Islet of Langerhans (tissue), 1 donor: ENCODE measurements at regions not wholly inside any gene's neighbourhood (a gene's known extent, or its start where the extent isn't known, plus 50 kb on each side); places are given as distances from the start of the nearest gene placed in this dataset.
A peak's percentile ranks its signal among the peaks of the same experiment; 100 is the strongest.

Source experiments
- FAIRE-seq: peaks from one replicate; lab custom pipeline; 2011; peaks lifted over from hg19 to GRCh38; lab: Jason Lieb, UNC

DNA sequence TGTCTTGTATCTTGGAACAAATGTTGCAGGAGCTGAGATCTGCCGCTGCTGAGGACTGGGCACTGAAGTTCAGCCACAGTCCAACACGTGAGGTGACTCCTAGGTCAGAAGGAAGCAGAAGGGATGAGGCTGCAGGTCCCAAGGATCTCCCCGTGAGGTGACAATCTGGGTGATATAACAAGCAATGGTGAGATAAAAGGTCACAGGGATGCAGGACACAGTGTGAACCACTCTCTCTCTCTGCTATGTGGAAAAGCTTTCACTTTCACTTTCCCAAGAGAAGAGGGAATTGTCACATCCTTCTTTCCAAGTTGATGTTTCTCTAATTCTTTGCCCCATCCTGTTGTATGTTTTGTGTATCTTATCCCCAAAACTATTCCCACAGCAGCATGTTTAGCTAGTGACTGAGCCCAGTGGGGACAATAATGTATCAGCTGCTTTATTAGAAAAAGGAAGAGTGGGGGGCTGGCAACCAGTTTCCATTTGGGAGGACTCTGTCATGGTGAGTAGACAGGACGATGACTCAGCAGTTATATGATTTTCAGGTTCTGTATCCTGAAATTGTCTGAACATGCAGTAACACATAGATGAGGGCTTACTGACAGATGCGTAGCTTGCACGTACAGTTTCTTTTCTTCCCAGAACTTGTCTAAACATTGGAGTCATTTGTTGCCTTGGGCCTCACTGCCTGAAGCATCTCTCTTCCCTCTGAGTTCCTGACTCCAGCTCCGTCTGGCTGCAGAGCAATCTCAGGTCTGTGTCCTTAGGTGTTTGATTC lies 1415.8 kb upstream of the TENM3 start:
- no peak for FAIRE-seq

DNA sequence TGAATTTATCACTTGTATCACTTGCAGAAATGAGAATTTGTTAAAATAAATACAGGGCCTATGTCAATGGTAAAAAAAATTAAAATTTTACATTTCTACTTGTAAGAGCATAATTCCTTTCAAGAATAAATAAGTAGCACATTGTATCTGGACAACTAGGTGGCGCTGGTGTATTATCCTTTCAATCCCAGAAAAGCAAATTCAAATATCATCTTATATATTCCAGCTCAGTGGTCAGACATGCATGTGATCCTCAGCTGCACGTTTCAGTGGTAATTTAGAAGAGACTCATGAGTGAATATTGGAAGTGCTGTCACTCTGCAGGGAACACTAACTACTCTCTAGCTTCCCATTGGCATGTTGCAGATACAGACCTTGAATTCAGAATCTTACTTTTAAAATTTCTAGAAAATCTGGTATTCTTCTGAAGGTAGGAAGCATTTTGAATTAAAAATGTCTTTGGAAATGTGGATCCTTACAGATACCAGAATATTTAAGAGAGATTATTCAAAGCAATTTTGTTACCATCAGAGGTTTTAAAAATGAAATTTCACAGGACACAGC lies 1414.7 kb upstream of the TENM3 start:
- peak; percentile 98 for FAIRE-seq

DNA sequence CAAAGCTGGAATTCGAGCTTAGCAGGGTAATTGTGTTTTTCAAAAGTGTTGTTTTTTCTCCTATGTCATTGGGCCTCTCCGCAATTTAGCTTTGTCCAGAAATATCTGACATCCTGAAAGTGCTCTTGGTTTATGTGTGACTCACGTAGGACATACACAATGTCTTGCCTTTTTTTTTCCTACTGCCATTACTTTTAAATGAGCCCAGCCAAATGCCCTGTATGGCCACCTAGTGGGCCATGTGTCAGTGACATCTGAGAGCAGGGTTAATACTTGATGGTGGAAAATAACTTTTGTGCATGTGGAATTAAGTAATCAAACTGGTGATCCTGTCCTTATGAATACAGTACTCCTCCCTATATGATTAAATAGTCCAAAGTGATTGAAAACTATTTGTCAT lies 1411.1 kb upstream of the TENM3 start:
- FAIRE-seq: no peak

DNA sequence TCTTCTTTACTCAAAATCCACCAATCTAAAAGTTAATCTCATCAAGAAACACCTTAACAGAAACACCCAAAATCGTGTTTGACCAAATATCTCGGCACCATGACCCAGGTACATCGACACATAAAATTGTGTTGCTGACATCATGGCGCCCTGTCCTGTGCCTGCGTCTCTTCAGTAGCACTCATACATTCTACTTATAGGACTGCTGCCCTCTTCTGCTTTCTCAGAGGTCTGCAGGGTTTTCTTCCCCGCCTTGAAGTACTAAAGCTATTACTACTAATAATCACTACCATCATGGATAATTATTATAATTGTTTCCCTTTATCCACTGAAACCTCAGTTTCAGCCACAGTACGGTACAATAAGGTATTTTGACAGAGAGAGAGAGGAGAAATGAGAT lies 1403.1 kb upstream of the TENM3 start:
- FAIRE-seq: no peak

DNA sequence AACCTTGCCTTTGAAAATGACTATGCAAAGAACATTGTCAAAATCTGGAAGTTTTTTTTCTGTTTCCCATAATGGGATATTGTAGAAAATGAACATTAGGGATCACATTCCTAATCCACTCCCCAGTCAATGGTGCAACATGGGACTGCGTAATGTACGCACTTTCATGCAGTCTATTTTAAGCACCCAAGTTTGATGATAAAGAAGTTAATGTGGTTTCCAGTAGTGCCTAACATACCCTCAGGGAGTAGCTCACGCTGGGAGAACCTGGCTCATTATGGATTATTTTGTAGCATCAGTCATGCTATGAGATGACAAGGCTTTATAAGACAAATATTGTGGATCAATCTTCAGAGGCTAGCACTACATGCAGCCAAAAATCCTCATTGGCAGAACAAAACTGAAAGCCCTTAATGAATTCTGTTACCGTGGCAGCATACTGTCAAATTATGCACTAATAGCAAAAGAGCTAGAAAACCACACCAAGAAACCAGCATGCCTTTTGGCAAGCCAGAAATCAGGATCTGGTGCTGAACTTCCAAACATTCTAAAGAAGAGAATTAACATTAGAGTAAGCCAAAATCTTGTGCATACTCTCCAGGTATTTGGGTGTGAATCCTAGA lies 1392.8 kb upstream of the TENM3 start:
- FAIRE-seq: no peak

DNA sequence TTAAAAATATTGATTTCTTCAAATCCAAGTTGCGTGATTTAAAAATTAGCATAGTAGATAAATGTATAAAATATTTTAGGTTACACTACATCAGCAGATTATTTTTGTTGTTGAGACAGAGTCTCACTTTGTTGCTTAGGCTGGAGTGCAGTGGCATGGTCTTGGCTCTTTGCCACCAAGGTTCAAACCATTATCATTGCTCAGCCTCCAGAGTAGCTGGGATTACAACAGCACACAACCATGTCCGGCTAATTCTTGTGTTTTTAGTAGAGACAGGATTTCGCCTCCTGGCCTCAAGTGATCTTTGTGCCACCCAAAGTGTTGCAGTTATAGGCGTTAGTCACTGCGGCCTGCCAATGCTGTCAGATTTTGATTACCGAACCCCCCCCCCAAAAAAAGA lies 1390.5 kb upstream of the TENM3 start:
- no peak for FAIRE-seq

DNA sequence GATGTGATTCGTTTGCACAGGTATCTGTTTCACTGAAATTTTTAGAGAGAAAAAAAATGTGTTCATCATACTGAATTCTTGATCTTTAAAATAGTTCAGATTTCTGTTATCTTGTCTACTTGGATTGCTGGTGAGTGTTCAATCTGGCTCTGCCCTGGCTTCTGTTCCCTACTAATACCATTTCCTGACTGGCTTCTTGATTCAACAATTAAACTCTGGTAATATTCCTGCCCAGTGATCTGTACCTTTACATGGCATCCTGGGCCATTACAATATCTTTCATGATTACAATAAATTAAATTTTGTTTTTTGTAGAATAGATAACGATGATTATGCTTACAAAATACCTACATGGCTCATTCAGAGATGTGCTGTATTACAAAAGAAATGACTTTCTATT lies 1388.0 kb upstream of the TENM3 start:
- FAIRE-seq: no peak

DNA sequence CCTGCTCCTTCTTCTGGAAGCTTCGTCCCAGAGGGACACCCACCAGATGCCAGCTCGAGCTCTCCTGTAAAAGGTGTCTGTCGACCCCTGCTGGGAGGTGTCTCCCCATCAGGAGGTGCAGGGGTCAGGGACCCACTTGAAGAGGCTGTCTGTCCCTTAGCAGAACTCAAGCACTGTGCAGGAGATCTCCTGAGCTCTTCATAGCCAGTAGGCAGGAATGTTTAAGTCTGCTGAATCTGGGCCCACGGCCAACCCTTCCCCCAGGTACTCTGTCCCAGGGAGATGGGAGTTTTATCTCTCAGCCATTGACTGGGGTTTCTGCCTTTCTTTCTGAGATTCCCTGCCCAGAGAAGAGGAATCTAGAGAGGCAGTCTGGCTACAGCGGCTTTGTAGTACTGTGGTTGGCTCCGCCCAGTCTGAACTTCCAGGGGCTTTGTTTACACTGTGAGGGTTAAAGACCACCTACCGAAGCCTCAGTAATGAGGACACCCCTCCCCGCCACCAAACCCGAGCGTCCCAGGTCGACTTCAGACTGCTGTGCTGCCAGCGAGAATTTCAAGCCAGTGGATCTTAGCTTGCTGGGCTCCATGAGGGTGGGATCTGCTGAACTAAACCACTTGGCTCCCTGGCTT lies 1383.0 kb upstream of the TENM3 start:
- FAIRE-seq: no peak

DNA sequence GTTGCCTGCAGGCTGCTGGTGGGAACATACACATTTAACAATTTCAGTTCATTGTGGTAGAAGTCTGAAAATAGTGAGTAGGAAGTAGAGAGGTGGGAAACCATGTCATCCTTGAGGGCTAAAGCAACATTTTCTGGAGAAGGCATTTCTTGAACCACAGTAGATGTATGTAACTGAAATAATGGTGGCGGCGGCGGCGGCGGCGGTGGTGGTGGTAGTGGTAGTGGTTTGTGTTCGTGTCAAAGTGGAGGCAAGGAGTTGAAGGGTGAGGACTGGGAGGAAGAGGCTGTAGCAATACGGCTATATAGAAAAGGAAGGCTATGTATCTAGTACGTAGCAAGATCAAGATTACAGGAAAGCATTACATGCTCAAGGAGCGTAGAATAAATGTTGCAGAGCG lies 1381.6 kb upstream of the TENM3 start:
- FAIRE-seq: no peak

DNA sequence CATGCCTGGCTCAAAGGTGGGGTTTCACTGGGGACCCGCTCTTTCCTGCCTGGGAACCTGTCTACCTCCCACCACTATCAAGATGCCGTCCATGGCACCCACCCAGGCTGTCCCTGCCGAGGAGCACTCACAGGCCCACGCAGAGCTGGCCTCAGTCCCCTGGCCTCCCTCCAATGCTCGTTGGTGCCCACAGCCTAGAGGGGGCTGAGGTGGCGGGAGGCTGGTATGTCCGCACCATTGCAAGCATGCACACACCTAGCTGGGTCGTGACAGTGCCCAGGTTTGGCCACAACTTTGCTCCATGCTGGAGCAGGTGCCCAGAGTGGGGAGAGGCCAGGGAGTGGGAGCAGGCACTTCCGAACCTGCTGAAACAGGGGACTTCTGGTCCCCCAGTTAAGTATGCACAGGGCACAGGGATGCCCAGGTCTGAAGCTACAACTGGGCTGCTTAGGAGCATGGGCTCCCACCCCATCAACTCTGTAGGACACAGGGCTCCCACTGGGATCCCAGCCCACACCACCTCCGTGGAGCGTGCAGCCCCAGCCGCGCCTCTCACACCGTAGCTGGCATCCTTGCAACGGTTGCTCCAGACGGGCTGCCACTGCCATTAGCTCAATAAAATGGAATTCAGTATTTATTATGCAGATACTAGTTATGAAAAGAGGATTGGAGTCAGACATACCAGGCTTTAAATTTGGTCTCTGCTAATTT lies 1376.1 kb upstream of the TENM3 start:
- FAIRE-seq: no peak

DNA sequence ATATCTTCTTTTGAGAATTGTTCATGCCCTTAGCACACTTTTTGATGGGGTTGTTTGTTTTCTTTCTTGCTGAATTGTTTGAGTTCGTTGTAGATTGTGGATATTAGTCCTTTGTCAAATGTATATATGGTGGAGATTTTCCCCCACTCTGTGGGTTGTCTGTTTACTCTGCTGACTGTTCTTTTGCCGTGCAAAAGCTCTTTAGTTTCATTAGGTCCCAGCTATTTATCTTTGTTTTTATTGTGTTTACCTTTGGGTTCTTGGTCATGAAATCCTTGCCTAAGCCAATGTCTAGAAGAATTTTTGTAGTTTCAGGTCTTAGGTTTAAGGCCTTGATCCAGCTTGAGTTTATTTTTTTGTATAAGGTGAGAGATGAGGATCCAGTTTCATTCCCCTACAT lies 1372.6 kb upstream of the TENM3 start:
- FAIRE-seq: no peak

DNA sequence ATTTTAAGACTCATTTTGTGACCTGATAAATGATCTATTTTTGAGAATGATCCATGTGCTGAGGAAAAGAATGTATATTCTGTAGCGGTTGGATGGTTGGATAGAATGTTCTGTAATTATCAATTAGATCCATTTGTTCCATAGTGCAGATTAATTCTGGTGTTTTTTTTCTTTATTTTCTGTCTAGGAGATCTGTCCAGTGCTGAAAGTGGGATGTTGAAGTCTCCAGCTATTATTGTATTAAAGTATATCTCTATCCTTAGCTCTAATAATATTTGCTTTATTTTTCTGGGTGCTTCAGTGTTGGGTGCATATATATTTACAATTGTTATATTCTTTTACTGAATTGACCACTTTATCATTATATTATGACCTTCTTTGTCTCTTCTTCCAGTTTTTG lies 1344.9 kb upstream of the TENM3 start:
- FAIRE-seq: no peak

DNA sequence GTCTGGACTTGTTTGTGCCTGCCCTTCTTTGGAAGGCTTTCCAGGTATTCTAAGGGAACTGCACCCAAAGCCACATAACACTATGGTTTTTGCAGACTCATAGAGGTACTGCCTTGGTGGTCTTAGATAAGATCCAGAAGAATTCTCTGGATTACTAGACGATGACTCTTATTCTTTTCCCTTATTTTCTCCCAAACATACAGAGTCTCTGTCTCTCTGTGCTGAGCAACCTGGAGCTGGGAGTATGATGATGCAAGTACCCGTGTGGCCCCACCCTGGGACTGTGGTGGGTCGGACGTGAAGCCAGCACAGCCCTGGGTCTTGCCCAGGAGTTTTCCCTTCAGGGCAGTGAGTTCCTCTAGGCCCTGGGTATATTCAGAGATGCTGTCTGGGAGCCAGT lies 1342.4 kb upstream of the TENM3 start:
- no peak for FAIRE-seq

DNA sequence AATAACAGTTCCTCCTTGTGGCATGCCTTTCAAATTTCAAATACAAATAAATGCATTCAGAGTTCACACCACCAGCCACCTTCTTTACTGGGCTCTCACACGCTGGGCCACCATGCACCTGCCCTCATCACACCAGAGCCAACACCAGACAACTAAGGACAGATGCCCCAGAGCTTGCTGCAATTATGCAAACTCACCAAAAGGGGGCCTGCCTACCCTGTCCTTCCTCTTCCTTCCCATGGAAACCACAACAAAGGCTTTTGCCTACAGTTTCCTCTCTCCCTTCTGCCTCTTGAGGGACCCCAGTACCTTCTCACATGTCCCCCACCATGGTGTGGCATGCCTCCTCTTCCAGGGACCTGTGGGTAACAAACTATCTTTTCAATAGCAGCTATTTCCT lies 1333.9 kb upstream of the TENM3 start:
- FAIRE-seq: no peak

DNA sequence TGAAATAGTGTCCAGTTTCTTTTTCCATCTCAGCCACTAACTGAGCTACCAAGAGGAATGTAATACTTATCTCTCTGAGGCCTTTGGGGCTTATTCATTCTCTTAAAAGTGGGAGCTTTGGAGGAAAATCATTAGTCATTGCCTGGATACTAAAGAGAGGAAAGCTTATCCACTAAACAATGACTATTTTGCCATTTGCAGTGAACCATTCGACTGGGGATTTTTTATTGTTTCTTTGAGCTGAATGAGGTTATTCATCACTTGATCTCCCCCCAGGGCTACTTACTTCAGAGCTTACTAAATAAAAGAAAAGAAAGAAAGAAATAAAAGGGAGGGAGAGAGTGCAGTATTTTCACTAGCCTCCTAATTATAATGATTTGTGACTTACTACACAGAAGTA lies 1329.5 kb upstream of the TENM3 start:
- FAIRE-seq: no peak

DNA sequence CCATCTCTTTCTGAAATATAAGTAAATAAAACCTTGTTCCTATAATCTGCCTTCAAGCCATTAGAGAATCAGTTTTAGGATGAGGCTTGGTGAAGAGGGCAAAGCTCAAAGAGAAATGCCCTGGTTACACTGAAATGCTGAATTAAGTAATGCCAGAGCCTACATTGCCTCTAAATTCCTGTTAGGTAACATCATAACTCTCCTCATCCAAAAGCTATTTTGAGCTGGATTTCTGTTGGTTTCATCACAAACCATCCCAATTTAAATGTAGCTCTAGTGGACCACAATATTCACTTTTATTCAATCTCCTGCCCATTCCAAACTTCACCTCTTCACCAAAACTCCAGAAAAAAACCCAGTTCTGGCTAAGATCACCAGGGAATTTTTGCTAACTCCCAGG lies 1319.7 kb upstream of the TENM3 start:
- FAIRE-seq: no peak

DNA sequence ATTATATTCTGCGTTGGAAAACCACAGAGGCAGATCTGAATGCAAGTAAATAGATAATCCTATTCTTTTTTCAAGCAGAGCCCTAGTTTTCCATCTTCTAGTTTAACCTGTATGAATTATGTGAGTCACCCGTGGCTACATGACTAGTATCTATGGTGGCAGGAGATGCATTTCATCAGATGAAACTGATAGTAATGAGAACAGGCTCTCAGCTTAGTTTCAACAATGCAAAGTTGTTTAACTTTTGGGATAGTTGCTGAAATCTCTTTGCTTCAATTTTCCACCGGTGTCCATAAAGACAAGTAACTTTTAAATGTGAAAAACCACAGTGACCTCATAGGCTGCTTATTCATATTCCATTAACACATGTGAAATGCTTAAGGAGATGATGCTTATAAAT lies 1317.4 kb upstream of the TENM3 start:
- FAIRE-seq: no peak

DNA sequence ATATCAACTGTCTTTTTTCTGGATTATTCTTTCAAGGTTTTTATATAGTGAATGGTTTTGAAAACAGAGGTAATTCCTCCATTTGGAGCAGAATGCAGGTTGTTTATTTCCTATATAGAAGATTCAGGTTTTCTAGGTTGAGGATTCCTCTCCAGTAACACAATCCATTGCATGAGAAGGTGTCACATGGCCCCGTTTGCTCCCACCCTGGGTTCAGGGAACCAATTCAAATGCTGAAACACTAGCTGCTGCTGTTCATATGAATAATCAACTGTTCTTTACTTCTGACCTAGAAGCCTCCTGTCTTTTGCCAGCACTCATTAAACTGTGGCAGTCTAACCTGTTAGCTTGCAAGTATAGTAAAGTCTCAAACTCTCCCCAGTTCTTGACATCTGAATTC lies 1316.9 kb upstream of the TENM3 start:
- no peak for FAIRE-seq

DNA sequence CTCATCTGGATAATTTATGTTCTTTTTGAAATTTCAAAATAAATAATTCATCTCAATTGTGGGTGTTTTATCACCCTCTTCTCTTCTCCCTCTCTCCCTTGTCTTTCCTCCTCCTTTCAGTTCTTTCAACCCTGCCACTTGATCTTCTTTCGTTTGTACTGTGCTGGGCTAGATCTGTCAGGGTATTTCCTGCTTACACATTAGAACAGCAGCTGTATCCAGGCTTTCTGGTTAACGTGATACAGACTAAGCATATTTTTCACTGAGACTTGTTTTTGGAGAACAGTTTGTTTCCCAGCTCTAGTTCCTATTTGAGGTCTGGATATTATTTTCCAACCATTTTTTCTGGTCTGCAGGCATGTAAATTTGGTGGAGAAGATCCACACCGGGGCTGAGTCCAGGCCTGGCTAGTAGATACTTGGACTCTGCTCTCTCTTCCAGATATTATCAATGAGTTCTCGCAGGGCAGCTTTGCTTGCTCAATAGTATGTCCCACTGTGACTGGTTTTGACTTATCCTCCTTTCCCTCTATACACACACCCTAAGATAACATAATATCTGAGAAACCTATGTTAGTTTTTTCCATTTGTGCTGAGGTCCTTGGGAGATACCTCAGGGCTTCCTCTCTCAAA lies 1310.7 kb upstream of the TENM3 start:
- FAIRE-seq: no peak

DNA sequence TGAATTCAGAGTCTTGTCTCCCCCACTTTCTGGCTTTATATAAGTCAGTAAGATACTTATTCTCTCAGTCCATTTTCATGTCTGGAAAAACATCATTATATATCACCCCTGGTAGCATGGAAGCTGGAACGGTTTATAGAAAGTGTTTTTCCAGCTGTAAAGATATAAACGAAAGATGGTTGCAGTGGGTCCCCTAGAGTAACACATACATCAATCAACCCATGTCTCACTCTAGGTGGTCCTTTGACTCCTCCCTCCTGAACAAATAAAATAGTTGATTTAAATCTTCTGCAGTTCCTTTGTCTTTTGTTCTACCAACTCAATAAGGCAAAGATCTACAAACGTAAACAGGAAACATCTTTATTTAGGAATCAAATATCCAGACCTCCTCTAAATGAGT lies 1306.1 kb upstream of the TENM3 start:
- FAIRE-seq: no peak

DNA sequence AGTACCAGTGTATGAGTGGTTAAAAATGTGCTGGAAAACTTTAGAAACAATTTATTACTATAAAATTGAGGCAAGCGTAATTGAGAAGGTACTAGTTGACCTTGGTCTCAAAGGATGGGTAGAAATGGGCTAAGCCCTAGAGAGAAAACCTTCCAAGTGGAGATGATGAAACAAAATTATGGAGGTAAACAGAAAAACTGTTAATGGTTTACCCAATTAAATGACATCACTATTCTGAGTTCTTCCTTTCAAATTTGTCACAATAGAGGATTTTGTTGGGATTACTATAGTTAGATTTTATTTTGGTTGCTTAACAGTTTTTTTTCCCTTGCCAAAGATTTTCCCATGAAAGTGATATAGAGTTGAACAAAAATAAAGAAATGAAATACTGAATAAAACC lies 1302.5 kb upstream of the TENM3 start:
- FAIRE-seq: no peak

DNA sequence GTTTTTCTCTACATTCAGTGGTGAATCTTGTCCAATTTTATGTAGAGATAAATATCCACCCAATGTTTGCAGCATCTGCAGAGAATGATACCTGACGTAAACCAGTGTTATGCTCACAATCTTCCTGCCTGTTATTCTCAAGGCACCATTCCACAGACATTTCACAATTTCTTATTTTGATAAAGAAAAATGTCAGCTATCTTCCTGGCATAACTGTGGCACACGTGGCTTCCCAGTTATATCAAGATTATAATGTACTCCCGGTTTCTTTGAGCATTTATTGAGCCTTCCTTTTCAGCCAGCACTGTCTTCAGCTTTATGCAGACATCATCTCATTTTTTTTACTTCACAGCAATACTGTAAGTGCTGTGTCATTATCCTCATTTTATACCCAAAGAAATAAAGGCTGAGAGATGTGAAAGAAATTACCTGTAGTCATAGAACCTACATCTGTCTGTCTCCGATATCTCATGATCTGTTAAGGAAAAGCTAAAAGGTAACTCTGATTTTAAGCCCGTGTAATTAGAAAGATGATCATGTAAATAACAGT lies 1300.8 kb upstream of the TENM3 start:
- FAIRE-seq: peak; percentile 73
